Brain microvascular endothelial cell (primary cell): ENCODE measurements at regions not wholly inside any gene's neighbourhood (a gene's known extent, or its start where the extent isn't known, plus 50 kb on each side); places are given as distances from the start of the nearest gene placed in this dataset.
"Not testable (repeated sequence)": the region's sequence is repeated elsewhere in the genome, so short reads cannot be mapped to it uniquely, and the experiment has no call there.

Source experiments
- DNase-seq: peaks from one replicate; pipeline ENCODE4 v3.0.0-alpha.2; 2020
- H3K27ac ChIP-seq: fragments of 250-450 bp; sonication (Bioruptor Pico); 2 replicates; pipeline ENCODE4 v1.5.1; 2020; ENCODE audit warnings: mild to moderate bottlenecking, moderate library complexity
- H3K27me3 ChIP-seq: fragments of 250-450 bp; sonication (Bioruptor Pico); replicated peaks from 2 replicates; pipeline ENCODE4 v1.5.1; 2020; ENCODE audit warnings: mild to moderate bottlenecking
- H3K36me3 ChIP-seq: fragments of 250-450 bp; sonication (Bioruptor Pico); replicated peaks from 2 replicates; pipeline ENCODE4 v1.5.1; 2020; ENCODE audit warnings: mild to moderate bottlenecking
- H3K4me3 ChIP-seq: 2 replicates; pipeline ENCODE4 v1.5.1; 2011; ENCODE audit warnings: low read depth, mild to moderate bottlenecking, control low read depth, low read length, moderate library complexity
- CTCF ChIP-seq: IDR thresholded peaks from 2 replicates; pipeline ENCODE4 v1.5.1; 2011; ENCODE audit warnings: low read depth, mild to moderate bottlenecking, moderate library complexity, low read length, control low read depth, inconsistent platforms; ENCODE audit errors: missing control alignments
- in situ Hi-C: cut with HindIII; loops from 2 replicates; pipeline ENCODE4 v1.10.0; 2017; ENCODE audit warnings: low sequenced_read_pairs, low pct_ligation_motif_present

DNA sequence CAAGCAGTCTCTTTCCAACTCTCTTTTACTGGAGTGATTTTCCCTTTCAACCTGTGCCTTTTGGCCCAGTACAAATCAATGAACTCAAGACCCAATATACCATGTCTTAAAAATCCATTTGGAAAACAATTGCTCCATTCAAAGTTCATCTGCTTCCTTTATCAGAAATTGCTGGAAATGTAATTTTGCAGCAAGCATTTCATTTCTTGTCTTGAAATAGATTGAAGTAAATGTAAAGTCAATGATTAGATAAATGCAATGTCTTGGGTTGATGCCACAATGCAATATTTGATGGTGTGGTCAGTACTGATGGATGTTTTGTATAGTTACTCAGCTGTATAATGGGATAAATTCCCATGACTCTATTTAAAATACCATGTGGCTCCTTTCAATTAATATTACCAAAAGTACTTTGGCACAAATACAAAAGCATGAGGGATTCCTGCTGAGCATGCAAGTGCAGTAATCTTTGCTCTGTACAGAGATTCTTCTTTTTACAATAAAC lies 707.7 kb upstream of the NOVA1 start:
- Histone ChIP-seq H3K27ac (no peak overlapping the region), H3K36me3 (no peaks in the 10 kb centered on the region), H3K27me3 (no peaks in the 10 kb centered on the region), H3K4me3 (no peak overlapping the region)
- TF ChIP-seq CTCF = no peak
- no peak for DNase-seq
- in situ Hi-C loops = no loop called here

DNA sequence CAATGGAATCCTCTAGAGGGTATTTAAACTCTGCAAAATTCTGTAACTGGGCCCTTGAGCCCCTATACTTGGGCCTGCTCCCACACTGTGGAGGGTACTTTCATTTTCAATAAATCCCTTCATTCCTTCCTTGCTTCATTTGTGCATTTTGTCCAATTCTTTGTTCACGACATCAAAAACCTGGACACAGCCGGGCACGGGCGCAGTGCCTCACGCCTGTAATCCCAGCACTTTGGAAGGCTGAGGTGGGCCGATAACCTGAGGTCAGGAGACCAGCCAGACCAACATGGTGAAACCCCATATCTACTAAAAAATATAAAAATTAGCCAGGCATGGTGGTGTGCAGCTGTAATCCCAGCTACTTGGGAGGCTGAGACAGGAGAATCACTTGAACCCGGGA lies 714.9 kb upstream of the NOVA1 start:
- H3K36me3 ChIP-seq, H3K4me3 ChIP-seq, H3K27ac ChIP-seq, in situ Hi-C loops, H3K27me3 ChIP-seq, DNase-seq: not testable (repeated sequence)

DNA sequence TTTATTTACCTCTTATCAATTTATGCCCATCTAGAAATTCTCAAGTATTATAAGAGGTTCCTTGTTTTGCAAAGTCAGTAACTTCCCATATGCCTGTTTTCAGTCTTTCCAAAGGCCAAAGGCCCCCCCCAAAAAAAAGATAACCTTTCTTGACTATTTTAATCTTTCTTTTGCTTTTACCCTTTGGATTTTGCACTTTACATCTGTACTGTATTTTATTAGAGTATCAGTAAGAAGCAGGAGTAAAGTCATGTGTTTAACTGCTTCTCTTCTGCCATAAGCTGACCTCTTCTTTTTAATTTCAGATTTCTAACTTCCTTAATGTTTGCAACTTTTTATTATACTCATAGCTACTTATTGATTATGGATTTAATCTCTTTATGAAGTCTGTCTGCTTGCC lies 716.4 kb upstream of the NOVA1 start:
- in situ Hi-C loops = no loop called here
- TF ChIP-seq CTCF = no peak
- Histone ChIP-seq H3K27ac (no peak overlapping the region), H3K27me3 (no peaks in the 10 kb centered on the region), H3K36me3 (no peaks in the 10 kb centered on the region), H3K4me3 (no peak overlapping the region)
- no peak for DNase-seq

DNA sequence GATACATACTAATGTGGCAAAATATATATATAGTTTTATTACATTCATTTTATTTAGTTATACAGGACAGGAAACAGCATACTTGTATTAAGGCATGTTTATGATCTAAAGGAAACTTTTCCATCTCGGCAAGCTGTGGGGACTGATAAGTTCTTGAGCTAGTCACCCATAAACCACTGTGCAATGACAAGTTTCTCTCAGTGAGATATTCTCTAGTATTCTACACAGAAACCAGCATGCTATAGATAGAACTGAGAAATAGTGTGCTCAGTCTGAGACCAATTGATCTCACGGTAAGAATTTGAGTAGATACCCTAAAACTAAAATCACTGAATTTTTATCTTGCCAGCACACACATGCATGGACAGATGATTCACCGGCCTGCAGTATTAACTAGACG lies 717.6 kb upstream of the NOVA1 start:
- H3K4me3 ChIP-seq = no peak overlapping the region
- no peak for TF ChIP-seq CTCF
- in situ Hi-C loops = no loop called here
- no peaks in the 10 kb centered on the region for H3K27me3 ChIP-seq
- no peak for DNase-seq
- H3K36me3 ChIP-seq = no peaks in the 10 kb centered on the region
- H3K27ac ChIP-seq = no peak overlapping the region

DNA sequence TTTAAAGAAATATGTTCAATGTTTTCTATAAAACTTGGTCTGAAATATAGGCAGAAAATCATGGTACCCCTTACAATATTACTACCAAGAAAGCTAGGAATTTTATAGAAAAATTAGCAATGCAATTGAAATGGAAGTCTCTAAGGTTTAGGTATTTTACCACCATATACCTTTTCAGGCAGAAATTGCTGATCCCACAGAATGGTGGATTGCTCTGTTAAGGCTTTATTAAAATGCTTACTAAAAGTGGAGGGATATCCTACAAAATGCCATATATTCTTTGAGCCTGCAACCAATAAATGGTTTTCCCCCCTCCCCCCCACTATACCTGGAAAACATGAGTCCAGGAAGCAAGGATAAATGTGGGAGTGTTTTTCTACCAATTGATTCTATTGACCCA lies 718.1 kb upstream of the NOVA1 start:
- DNase-seq = no peak
- in situ Hi-C loops = no loop called here
- H3K27me3 ChIP-seq = no peaks in the 10 kb centered on the region
- TF ChIP-seq CTCF = no peak
- no peak overlapping the region for H3K27ac ChIP-seq
- no peaks in the 10 kb centered on the region for H3K36me3 ChIP-seq
- H3K4me3 ChIP-seq = no peak overlapping the region

GRCh38 chr14:27318774-27319420 lies 721.1 kb upstream of the NOVA1 start:
- no peaks in the 10 kb centered on the region for H3K36me3 ChIP-seq
- no peak for TF ChIP-seq CTCF
- in situ Hi-C loops = no loop called here
- H3K27ac ChIP-seq = no peak overlapping the region
- no peak overlapping the region for H3K4me3 ChIP-seq
- no peak for DNase-seq
- H3K27me3 ChIP-seq = no peaks in the 10 kb centered on the region
